Smooth muscle cell (in vitro differentiated cells): ENCODE measurements at regions not wholly inside any gene's neighbourhood (a gene's known extent, or its start where the extent isn't known, plus 50 kb on each side); places are given as distances from the start of the nearest gene placed in this dataset.

ENCODE experiments used
- DNase-seq: peaks from one replicate; lab custom pipeline; 2025; ENCODE audit not compliant: unreplicated experiment; lab: John Stamatoyannopoulos, UW
- H2AFZ ChIP-seq: fragments of 200-600 bp; sonication (generic); 2 replicates; pipeline ENCODE4 v1.6.0; 2016; ENCODE audit warnings: antibody characterized with exemption, low read depth, mild to moderate bottlenecking
- H3F3A ChIP-seq: fragments of 200-600 bp; sonication (generic); 2 replicates; pipeline ENCODE4 v1.6.0; 2017; ENCODE audit warnings: antibody characterized with exemption, low read depth
- H3K27ac ChIP-seq: fragments of 200-600 bp; sonication (generic); 2 replicates; pipeline ENCODE4 v1.5.1; 2016; ENCODE audit warnings: low read depth, mild to moderate bottlenecking
- H3K27me3 ChIP-seq: fragments of 200-600 bp; sonication (generic); 2 replicates; pipeline ENCODE4 v1.6.1; 2016; ENCODE audit warnings: low read depth, mild to moderate bottlenecking
- H3K36me3 ChIP-seq: fragments of 200-600 bp; sonication (generic); 2 replicates; pipeline ENCODE4 v1.5.1; 2016; ENCODE audit warnings: low read depth
- H3K4me1 ChIP-seq: fragments of 200-600 bp; sonication (generic); 2 replicates; pipeline ENCODE4 v1.5.1; 2016; ENCODE audit warnings: low read depth
- H3K4me2 ChIP-seq: fragments of 200-600 bp; sonication (generic); 2 replicates; pipeline ENCODE4 v1.6.0; 2016; ENCODE audit warnings: mild to moderate bottlenecking
- H3K4me3 ChIP-seq: fragments of 200-600 bp; sonication (generic); 2 replicates; pipeline ENCODE4 v1.5.1; 2016; ENCODE audit warnings: mild to moderate bottlenecking
- H3K79me2 ChIP-seq: fragments of 200-600 bp; sonication (generic); 2 replicates; pipeline ENCODE4 v1.6.0; 2016; ENCODE audit warnings: low read depth, mild to moderate bottlenecking
- H3K9ac ChIP-seq: fragments of 200-600 bp; sonication (generic); 2 replicates; pipeline ENCODE4 v1.6.0; 2016; ENCODE audit warnings: low read depth
- H3K9me3 ChIP-seq: fragments of 200-600 bp; sonication (generic); replicated peaks from 2 replicates; pipeline ENCODE4 v1.5.1; 2016; ENCODE audit warnings: low read depth
- H4K20me1 ChIP-seq: fragments of 200-600 bp; sonication (generic); 2 replicates; pipeline ENCODE4 v1.6.0; 2016; ENCODE audit warnings: low read depth
- WGBS: methylation state at CpG from one replicate; pipeline ENCODE4 v1.1.7; 2016; ENCODE audit warnings: low lambda C conversion rate; 5-methylcytosine and 5-hydroxymethylcytosine counted together
- TF ChIP-seq, protein P1 (sequence below): fragments of 200-600 bp; sonication (generic); IDR thresholded peaks from 2 replicates; pipeline ENCODE4 v1.5.1; 2017; ENCODE audit warnings: borderline replicate concordance, mild to moderate bottlenecking, antibody characterized with exemption; ENCODE audit not compliant: insufficient read depth, poor library complexity, severe bottlenecking

GRCh38 chr11:82250047-82250446 is 483.6 kb downstream of the FAM181B start:
- no peaks in the 10 kb centered on the region for H4K20me1 ChIP-seq
- no peak overlapping the region for H2AFZ ChIP-seq
- 85% methylated on average over 2 of the region's 2 CpGs for WGBS
- no peaks in the 10 kb centered on the region for H3K36me3 ChIP-seq
- no peak overlapping the region for H3K27ac ChIP-seq
- no peaks in the 10 kb centered on the region for H3F3A ChIP-seq
- H3K27me3 ChIP-seq, result no peaks in the 10 kb centered on the region
- H3K9ac ChIP-seq, result no peak overlapping the region
- no peaks in the 10 kb centered on the region for H3K79me2 ChIP-seq
- TF ChIP-seq, protein P1, sequence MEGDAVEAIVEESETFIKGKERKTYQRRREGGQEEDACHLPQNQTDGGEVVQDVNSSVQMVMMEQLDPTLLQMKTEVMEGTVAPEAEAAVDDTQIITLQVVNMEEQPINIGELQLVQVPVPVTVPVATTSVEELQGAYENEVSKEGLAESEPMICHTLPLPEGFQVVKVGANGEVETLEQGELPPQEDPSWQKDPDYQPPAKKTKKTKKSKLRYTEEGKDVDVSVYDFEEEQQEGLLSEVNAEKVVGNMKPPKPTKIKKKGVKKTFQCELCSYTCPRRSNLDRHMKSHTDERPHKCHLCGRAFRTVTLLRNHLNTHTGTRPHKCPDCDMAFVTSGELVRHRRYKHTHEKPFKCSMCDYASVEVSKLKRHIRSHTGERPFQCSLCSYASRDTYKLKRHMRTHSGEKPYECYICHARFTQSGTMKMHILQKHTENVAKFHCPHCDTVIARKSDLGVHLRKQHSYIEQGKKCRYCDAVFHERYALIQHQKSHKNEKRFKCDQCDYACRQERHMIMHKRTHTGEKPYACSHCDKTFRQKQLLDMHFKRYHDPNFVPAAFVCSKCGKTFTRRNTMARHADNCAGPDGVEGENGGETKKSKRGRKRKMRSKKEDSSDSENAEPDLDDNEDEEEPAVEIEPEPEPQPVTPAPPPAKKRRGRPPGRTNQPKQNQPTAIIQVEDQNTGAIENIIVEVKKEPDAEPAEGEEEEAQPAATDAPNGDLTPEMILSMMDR, result no peak
- H3K4me3 ChIP-seq, result no peak overlapping the region
- no peak for DNase-seq
- no peaks in the 10 kb centered on the region for H3K9me3 ChIP-seq
- no peaks in the 10 kb centered on the region for H3K4me1 ChIP-seq
- no peak overlapping the region for H3K4me2 ChIP-seq

- Histone ChIP-seq H3K9me3 (no peaks in the 10 kb centered on the region), H3K9ac (no peak overlapping the region), H3K4me3 (no peak overlapping the region), H3K4me2 (no peak overlapping the region), H3K27me3 (no peaks in the 10 kb centered on the region), H4K20me1 (no peaks in the 10 kb centered on the region), H3K79me2 (no peaks in the 10 kb centered on the region), H3K27ac (no peak overlapping the region), H2AFZ (no peak overlapping the region), H3K36me3 (no peaks in the 10 kb centered on the region), H3F3A (no peaks in the 10 kb centered on the region), H3K4me1 (no peaks in the 10 kb centered on the region)
- TF ChIP-seq, protein P1, result no peak
- no peak for DNase-seq
These were observed 486.7 kb downstream of the FAM181B start for GRCh38 chr11:82246926-82247325.

DNA sequence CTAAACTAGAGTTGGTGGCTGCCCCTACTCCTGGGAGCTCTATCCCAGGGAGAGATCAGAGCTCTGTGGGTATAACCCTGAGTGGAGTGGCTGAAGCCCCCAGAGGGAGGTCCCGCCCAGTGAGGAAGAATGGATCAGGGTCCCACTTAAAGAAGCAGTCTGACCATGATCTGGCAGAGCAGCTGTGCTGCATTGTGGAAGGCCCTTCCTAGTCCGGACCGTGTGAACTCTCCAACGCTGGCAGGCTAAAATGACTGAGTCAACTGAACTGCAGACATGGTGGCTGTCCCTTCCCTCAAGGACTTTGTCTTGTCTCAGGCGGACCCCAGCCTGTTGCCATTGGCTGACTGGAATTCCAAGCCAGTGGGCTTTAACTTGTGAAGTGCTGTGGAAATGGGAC is 494.2 kb downstream of the FAM181B start:
- 92% methylated on average over 5 of the region's 5 CpGs for WGBS

GRCh38 chr11:82234256-82234655 is 499.4 kb downstream of the FAM181B start:
- no peak overlapping the region for H3K4me2 ChIP-seq
- no peaks in the 10 kb centered on the region for H4K20me1 ChIP-seq
- no peaks in the 10 kb centered on the region for H3K79me2 ChIP-seq
- WGBS, result 69% methylated on average over 1 of the region's 1 CpG
- TF ChIP-seq, protein P1, result no peak
- no peaks in the 10 kb centered on the region for H3K27me3 ChIP-seq
- H3K36me3 ChIP-seq, result no peaks in the 10 kb centered on the region
- H3K9me3 ChIP-seq, result no peaks in the 10 kb centered on the region
- H3K4me1 ChIP-seq, result no peaks in the 10 kb centered on the region
- no peak for DNase-seq
- no peak overlapping the region for H3K27ac ChIP-seq
- no peak overlapping the region for H3K4me3 ChIP-seq
- H2AFZ ChIP-seq, result no peak overlapping the region
- H3F3A ChIP-seq, result no peaks in the 10 kb centered on the region
- no peak overlapping the region for H3K9ac ChIP-seq

More for the DNA sequence above, 494.2 kb downstream of the FAM181B start:
- Histone ChIP-seq H3K27ac (no peak overlapping the region), H3K36me3 (no peaks in the 10 kb centered on the region), H3K9me3 (no peaks in the 10 kb centered on the region), H4K20me1 (no peaks in the 10 kb centered on the region), H3K79me2 (no peaks in the 10 kb centered on the region), H3K9ac (no peak overlapping the region), H3K4me3 (no peak overlapping the region), H3K4me1 (no peaks in the 10 kb centered on the region), H3K27me3 (no peaks in the 10 kb centered on the region), H2AFZ (no peak overlapping the region), H3K4me2 (no peak overlapping the region), H3F3A (no peaks in the 10 kb centered on the region)
- TF ChIP-seq, protein P1, result no peak
- no peak for DNase-seq
